NCI-H1417 (cell line): ENCODE measurements at regions not wholly inside any gene's neighbourhood (a gene's known extent, or its start where the extent isn't known, plus 50 kb on each side); places are given as distances from the start of the nearest gene placed in this dataset.
A peak's percentile ranks its signal among the peaks of the same experiment; 100 is the strongest.

ENCODE experiments used
- DNase-seq, 3 experiments: peaks; one replicate each; lab custom pipeline; 2025; lab: John Stamatoyannopoulos, UW

GRCh38 chr7:32428546-32428945 lies 61.6 kb downstream of the LSM5 start:
- DNase-seq: no peak

- peak in 1 of 3 experiments; percentile 42 for DNase-seq
Observed at GRCh38 chr7:32427769-32428291, 62.4 kb downstream of the LSM5 start.

- no peak for DNase-seq
Observed at GRCh38 chr7:32416846-32417245, 73.3 kb downstream of the LSM5 start.

- DNase-seq: no peak
Observed at GRCh38 chr7:32415936-32416335, 74.2 kb downstream of the LSM5 start.

- DNase-seq: no peak
Observed at GRCh38 chr7:32415519-32415918, 74.7 kb downstream of the LSM5 start.

- no peak for DNase-seq
Observed at GRCh38 chr7:32412471-32412870, 77.7 kb downstream of the LSM5 start.

- no peak for DNase-seq
Observed at GRCh38 chr7:32410545-32410944, 79.6 kb downstream of the LSM5 start.

- no peak for DNase-seq
Observed at GRCh38 chr7:32406386-32406785, 83.8 kb downstream of the LSM5 start.

- DNase-seq: no peak
Observed at GRCh38 chr7:32403463-32404229, 86.5 kb downstream of the LSM5 start.

- no peak for DNase-seq
Observed at GRCh38 chr7:32400676-32401075, 89.5 kb downstream of the LSM5 start.

GRCh38 chr7:32399311-32399710 lies 90.9 kb downstream of the LSM5 start:
- DNase-seq: no peak

GRCh38 chr7:32395168-32395567 lies 95.0 kb downstream of the LSM5 start:
- DNase-seq: no peak

- DNase-seq: no peak
Observed at GRCh38 chr7:32393861-32394260, 96.3 kb downstream of the LSM5 start.

GRCh38 chr7:32390210-32390609 lies 100.0 kb downstream of the LSM5 start:
- DNase-seq: no peak

GRCh38 chr7:32385316-32385956 lies 104.7 kb downstream of the LSM5 start:
- DNase-seq: no peak

- DNase-seq: no peak
Observed at GRCh38 chr7:32381024-32381601, 109.1 kb downstream of the LSM5 start.

- no peak for DNase-seq
Observed at GRCh38 chr7:32379510-32380112, 110.6 kb downstream of the LSM5 start.

GRCh38 chr7:32378988-32379387 lies 111.2 kb downstream of the LSM5 start:
- no peak for DNase-seq

- no peak for DNase-seq
Observed at GRCh38 chr7:32364581-32364980, 125.6 kb downstream of the LSM5 start.

GRCh38 chr7:32360127-32360526 lies 130.1 kb downstream of the LSM5 start:
- DNase-seq: no peak

- DNase-seq: peak in 1 of 3 experiments; percentile 12
Observed at GRCh38 chr7:32357535-32358277, 132.5 kb downstream of the LSM5 start.
